CD4-positive, alpha-beta T cell treated with Interleukin-4 for 4 hours (primary cell): ENCODE measurements at regions not wholly inside any gene's neighbourhood (a gene's known extent, or its start where the extent isn't known, plus 50 kb on each side); places are given as distances from the start of the nearest gene placed in this dataset.

Experiments used
- DNase-seq: peaks from one replicate; pipeline ENCODE4 v3.0.0-alpha.2; 2020

- no peak for DNase-seq
These were observed 168.5 kb downstream of the OLFM1 start for GRCh38 chr9:135255841-135256580.

- no peak for DNase-seq
These were observed 169.3 kb downstream of the OLFM1 start for GRCh38 chr9:135256581-135257354.

GRCh38 chr9:135258461-135258860, 171.0 kb downstream of the OLFM1 start:
- no peak for DNase-seq

- DNase-seq = no peak
These were observed 171.8 kb downstream of the OLFM1 start for GRCh38 chr9:135259273-135259672.

GRCh38 chr9:135260221-135261180, 173.0 kb downstream of the OLFM1 start:
- no peak for DNase-seq

- DNase-seq = no peak
These were observed 174.8 kb downstream of the OLFM1 start for GRCh38 chr9:135262248-135262647.

- DNase-seq = no peak
These were observed 176.0 kb downstream of the OLFM1 start for GRCh38 chr9:135263511-135263910.

- no peak for DNase-seq
These were observed 178.5 kb downstream of the OLFM1 start for GRCh38 chr9:135265931-135266330.

- DNase-seq = no peak
These were observed 179.8 kb downstream of the OLFM1 start for GRCh38 chr9:135267191-135267809.

- no peak for DNase-seq
These were observed 180.6 kb downstream of the OLFM1 start for GRCh38 chr9:135268031-135268430.

- DNase-seq = no peak
These were observed 181.5 kb downstream of the OLFM1 start for GRCh38 chr9:135268981-135269380.

- no peak for DNase-seq
These were observed 182.7 kb downstream of the OLFM1 start for GRCh38 chr9:135269912-135270830.

GRCh38 chr9:135271425-135271824, 184.0 kb downstream of the OLFM1 start:
- DNase-seq = no peak

GRCh38 chr9:135272608-135273007, 185.1 kb downstream of the OLFM1 start:
- no peak for DNase-seq

- DNase-seq = no peak
These were observed 185.5 kb downstream of the OLFM1 start for GRCh38 chr9:135273008-135273407.

GRCh38 chr9:135275163-135275562, 187.7 kb downstream of the OLFM1 start:
- no peak for DNase-seq

GRCh38 chr9:135275571-135276289, 188.3 kb downstream of the OLFM1 start:
- no peak for DNase-seq

- DNase-seq = no peak
These were observed 190.0 kb downstream of the OLFM1 start for GRCh38 chr9:135277219-135278201.

GRCh38 chr9:135278586-135278985, 191.1 kb downstream of the OLFM1 start:
- no peak for DNase-seq

- no peak for DNase-seq
These were observed 191.9 kb downstream of the OLFM1 start for GRCh38 chr9:135279385-135279784.
